ENCODE measurements at regions not wholly inside any gene's neighbourhood (a gene's known extent, or its start where the extent isn't known, plus 50 kb on each side); places are given as distances from the start of the nearest gene placed in this dataset.
A peak's percentile ranks its signal among the peaks of the same experiment; 100 is the strongest.

DNA sequence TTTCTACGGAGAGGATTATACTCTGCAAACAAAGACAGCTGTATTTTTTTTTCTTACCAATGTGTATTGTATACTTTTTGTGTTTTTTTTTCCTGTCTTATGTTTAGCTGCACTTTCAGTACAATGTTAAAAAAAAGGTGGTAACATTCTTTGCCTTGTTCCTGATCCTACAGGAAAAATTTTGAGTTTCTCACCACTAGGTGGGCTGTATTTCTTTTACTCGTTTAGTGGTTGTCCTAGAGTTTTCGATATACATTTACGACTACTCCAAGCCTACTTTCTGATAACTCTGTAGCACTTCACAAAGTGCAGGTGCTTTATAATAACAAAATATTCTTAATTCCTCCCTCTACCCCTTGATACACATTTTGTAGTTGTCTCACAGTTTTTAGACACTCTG lies 652.2 kb downstream of the UQCRFS1 start:
- TF ChIP-seq, protein P1, sequence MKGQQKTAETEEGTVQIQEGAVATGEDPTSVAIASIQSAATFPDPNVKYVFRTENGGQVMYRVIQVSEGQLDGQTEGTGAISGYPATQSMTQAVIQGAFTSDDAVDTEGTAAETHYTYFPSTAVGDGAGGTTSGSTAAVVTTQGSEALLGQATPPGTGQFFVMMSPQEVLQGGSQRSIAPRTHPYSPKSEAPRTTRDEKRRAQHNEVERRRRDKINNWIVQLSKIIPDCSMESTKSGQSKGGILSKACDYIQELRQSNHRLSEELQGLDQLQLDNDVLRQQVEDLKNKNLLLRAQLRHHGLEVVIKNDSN (IDR thresholded peaks at IDR 0.05): no peak
- TF ChIP-seq YY1 (IDR thresholded peaks at IDR 0.05; ENCODE audit: low read depth) (no peak), CREB1 (IDR thresholded peaks at IDR 0.05; ENCODE audit: low read depth) (no peak), ZBTB7A (IDR thresholded peaks at IDR 0.05; ENCODE audit: low read depth) (no peak), NFIC (IDR thresholded peaks at IDR 0.05) (no peak)
- TF ChIP-seq, protein P2, sequence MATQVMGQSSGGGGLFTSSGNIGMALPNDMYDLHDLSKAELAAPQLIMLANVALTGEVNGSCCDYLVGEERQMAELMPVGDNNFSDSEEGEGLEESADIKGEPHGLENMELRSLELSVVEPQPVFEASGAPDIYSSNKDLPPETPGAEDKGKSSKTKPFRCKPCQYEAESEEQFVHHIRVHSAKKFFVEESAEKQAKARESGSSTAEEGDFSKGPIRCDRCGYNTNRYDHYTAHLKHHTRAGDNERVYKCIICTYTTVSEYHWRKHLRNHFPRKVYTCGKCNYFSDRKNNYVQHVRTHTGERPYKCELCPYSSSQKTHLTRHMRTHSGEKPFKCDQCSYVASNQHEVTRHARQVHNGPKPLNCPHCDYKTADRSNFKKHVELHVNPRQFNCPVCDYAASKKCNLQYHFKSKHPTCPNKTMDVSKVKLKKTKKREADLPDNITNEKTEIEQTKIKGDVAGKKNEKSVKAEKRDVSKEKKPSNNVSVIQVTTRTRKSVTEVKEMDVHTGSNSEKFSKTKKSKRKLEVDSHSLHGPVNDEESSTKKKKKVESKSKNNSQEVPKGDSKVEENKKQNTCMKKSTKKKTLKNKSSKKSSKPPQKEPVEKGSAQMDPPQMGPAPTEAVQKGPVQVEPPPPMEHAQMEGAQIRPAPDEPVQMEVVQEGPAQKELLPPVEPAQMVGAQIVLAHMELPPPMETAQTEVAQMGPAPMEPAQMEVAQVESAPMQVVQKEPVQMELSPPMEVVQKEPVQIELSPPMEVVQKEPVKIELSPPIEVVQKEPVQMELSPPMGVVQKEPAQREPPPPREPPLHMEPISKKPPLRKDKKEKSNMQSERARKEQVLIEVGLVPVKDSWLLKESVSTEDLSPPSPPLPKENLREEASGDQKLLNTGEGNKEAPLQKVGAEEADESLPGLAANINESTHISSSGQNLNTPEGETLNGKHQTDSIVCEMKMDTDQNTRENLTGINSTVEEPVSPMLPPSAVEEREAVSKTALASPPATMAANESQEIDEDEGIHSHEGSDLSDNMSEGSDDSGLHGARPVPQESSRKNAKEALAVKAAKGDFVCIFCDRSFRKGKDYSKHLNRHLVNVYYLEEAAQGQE (IDR thresholded peaks at IDR 0.05; ENCODE audit: low read depth): no peak

DNA sequence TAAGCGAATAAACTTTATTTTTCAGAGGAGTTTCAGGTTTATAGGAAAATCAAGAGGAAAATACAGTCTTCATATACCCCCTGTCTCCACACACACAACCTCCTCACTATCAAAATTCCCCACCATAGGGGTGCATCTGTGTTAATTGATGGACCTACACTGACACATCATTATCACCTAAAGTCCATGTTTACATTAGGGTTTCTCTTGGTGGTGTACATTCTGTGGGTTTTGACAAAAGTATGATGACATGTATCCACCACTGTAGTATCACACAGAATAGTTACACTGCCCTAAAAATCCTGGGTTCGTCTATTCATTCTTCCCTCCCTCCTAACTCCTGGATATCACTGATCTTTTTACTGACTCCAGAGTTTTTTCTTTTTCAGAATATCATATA lies 654.2 kb downstream of the UQCRFS1 start:
- TF ChIP-seq NFIC (IDR thresholded peaks at IDR 0.05) (no peak), RAD21 (IDR thresholded peaks at IDR 0.05; ENCODE audit: low read depth) (no peak), CREB1 (IDR thresholded peaks at IDR 0.05; ENCODE audit: low read depth) (no peak), TEAD4 (IDR thresholded peaks at IDR 0.05) (no peak), TAF1 (IDR thresholded peaks at IDR 0.05; ENCODE audit: low read depth) (no peak), CEBPB (IDR thresholded peaks at IDR 0.05) (no peak), EP300 (IDR thresholded peaks at IDR 0.05; ENCODE audit: borderline replicate concordance) (no peak), YY1 (IDR thresholded peaks at IDR 0.05; ENCODE audit: low read depth) (no peak), TCF12 (IDR thresholded peaks at IDR 0.05; ENCODE audit: low read depth) (no peak), ZBTB7A (IDR thresholded peaks at IDR 0.05; ENCODE audit: low read depth) (no peak), EGR1 (IDR thresholded peaks at IDR 0.05) (no peak)
- TF ChIP-seq, protein P1 (IDR thresholded peaks at IDR 0.05): no peak
- TF ChIP-seq, protein P2 (IDR thresholded peaks at IDR 0.05; ENCODE audit: low read depth): no peak

DNA sequence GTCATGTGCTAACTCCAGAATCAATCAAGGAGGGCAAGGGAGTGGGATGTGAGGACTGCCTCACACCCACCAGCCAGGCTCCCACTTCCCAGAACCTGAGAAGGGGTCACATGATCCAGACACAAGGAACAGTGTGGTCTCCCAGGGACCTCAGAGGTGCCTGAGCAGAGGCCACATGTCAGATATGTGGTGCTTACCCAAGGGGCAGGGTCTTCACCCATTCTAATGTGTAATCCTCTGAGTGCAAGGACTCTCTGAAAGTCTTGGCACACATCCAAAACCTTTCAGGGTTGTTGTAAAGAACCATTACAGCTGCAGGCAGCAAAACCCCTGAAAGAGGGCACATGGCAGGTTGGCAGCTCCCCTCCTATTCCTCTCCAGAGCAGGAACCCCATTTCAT lies 656.6 kb downstream of the UQCRFS1 start:
- 0 out of 2 replicates have a peak, but pooled peaks have one; percentile 8 for TF ChIP-seq NFIC (IDR thresholded peaks at IDR 0.05)
- no peak for TF ChIP-seq CEBPB (IDR thresholded peaks at IDR 0.05)
- TF ChIP-seq, protein P1 (IDR thresholded peaks at IDR 0.05): no peak
- TF ChIP-seq, protein P3, sequence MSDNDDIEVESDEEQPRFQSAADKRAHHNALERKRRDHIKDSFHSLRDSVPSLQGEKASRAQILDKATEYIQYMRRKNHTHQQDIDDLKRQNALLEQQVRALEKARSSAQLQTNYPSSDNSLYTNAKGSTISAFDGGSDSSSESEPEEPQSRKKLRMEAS (IDR thresholded peaks at IDR 0.05): no peak

DNA sequence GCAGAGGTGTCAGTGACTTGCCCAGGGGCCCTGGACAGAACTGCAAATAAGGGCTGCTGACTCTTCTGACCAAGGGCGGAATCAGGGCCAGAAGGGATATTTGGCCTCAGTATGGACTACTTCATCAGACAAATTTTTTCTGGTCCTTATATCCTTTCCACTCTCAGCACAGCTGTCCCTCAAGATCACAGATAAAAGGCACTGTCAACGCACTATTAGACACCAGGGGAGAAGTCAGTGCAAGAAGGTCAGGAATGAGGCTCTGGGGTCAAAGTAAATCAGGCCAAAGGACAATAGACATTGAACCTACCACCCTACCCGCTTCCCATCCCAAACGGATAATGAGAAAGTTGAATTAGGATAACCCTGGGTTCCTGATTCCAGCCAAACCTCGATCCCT lies 657.6 kb downstream of the UQCRFS1 start:
- TF ChIP-seq CEBPB (IDR thresholded peaks at IDR 0.05): no peak
- TF ChIP-seq YY1 (IDR thresholded peaks at IDR 0.05; ENCODE audit: low read depth): no peak
- TF ChIP-seq EP300 (IDR thresholded peaks at IDR 0.05; ENCODE audit: borderline replicate concordance): no peak
- no peak for TF ChIP-seq TEAD4 (IDR thresholded peaks at IDR 0.05)
- TF ChIP-seq, protein P3 (IDR thresholded peaks at IDR 0.05): no peak
- TF ChIP-seq, protein P1 (IDR thresholded peaks at IDR 0.05): no peak
- no peak for TF ChIP-seq ZBTB7A (IDR thresholded peaks at IDR 0.05; ENCODE audit: low read depth)
- TF ChIP-seq CREB1 (IDR thresholded peaks at IDR 0.05; ENCODE audit: low read depth): no peak
- TF ChIP-seq RAD21 (IDR thresholded peaks at IDR 0.05; ENCODE audit: low read depth): no peak
- no peak for TF ChIP-seq TAF1 (IDR thresholded peaks at IDR 0.05; ENCODE audit: low read depth)
- TF ChIP-seq FOXM1 (IDR thresholded peaks at IDR 0.05; ENCODE audit: borderline replicate concordance, low read depth): no peak
- no peak for TF ChIP-seq NFIC (IDR thresholded peaks at IDR 0.05)
- TF ChIP-seq, protein P2 (IDR thresholded peaks at IDR 0.05; ENCODE audit: low read depth): no peak
- TF ChIP-seq EGR1 (IDR thresholded peaks at IDR 0.05): no peak
- no peak for TF ChIP-seq TCF12 (IDR thresholded peaks at IDR 0.05; ENCODE audit: low read depth)

Measured in Ishikawa (cell line).